GM12872 (cell line): ENCODE measurements at regions not wholly inside any gene's neighbourhood (a gene's known extent, or its start where the extent isn't known, plus 50 kb on each side); places are given as distances from the start of the nearest gene placed in this dataset.

Source experiments
- TF ChIP-seq, protein P1 (sequence below): IDR thresholded peaks from 3 replicates; pipeline ENCODE4 v1.5.1; 2011; ENCODE audit warnings: low read depth, mild to moderate bottlenecking, low read length, moderate library complexity; ENCODE audit not compliant: insufficient read depth

DNA sequence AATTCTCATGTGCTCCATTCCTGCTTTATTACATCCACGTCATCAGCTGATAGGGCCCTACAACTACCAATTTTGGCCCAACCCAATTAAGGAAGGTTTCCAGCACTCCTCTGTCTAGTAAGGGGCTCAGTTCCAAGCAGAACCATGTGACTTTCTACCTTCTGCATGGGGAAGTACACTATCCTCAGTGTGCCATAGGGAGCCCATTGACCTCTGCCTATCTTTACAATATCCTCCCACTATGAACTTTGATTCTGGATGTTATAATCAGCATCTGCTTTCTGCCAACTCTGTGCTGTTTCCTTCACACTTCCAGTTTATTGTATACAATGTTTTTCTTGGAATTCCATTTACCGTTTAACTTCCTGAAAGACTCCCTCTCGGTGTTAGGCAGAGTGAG is 53.9 kb upstream of the GCFC2 start:
- TF ChIP-seq, protein P1, sequence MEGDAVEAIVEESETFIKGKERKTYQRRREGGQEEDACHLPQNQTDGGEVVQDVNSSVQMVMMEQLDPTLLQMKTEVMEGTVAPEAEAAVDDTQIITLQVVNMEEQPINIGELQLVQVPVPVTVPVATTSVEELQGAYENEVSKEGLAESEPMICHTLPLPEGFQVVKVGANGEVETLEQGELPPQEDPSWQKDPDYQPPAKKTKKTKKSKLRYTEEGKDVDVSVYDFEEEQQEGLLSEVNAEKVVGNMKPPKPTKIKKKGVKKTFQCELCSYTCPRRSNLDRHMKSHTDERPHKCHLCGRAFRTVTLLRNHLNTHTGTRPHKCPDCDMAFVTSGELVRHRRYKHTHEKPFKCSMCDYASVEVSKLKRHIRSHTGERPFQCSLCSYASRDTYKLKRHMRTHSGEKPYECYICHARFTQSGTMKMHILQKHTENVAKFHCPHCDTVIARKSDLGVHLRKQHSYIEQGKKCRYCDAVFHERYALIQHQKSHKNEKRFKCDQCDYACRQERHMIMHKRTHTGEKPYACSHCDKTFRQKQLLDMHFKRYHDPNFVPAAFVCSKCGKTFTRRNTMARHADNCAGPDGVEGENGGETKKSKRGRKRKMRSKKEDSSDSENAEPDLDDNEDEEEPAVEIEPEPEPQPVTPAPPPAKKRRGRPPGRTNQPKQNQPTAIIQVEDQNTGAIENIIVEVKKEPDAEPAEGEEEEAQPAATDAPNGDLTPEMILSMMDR: no peak
